ENCODE measurements at regions not wholly inside any gene's neighbourhood (a gene's known extent, or its start where the extent isn't known, plus 50 kb on each side); places are given as distances from the start of the nearest gene placed in this dataset.

- no peak for TF ChIP-seq EED (IDR thresholded peaks at IDR 0.05; ENCODE audit: low read depth)
- TF ChIP-seq YBX1 (IDR thresholded peaks at IDR 0.05): no peak
- no peak for TF ChIP-seq SP1 (IDR thresholded peaks at IDR 0.05; ENCODE audit: low read depth, low read length)
- no peak for TF ChIP-seq ZBTB33 (IDR thresholded peaks at IDR 0.05)
- TF ChIP-seq ZZZ3 (IDR thresholded peaks at IDR 0.05; ENCODE audit: control insufficient read depth, insufficient read length, low read depth): no peak
- TF ChIP-seq SMARCA5 (IDR thresholded peaks at IDR 0.05): no peak
- TF ChIP-seq TAF1 (IDR thresholded peaks at IDR 0.05; ENCODE audit: borderline replicate concordance, low read depth, low read length): no peak
- TF ChIP-seq DPF2 (IDR thresholded peaks at IDR 0.05): no peak
- TF ChIP-seq SIX5 (IDR thresholded peaks at IDR 0.05; ENCODE audit: low read depth, low read length, severe bottlenecking): no peak
- TF ChIP-seq POLR2A (IDR thresholded peaks at IDR 0.05; ENCODE audit: low read depth, low read length): no peak
- no peak for TF ChIP-seq SPI1 (IDR thresholded peaks at IDR 0.05; ENCODE audit: borderline replicate concordance, insufficient read depth, low read depth, low read length)
- no peak for TF ChIP-seq CEBPB (IDR thresholded peaks at IDR 0.05; ENCODE audit: borderline replicate concordance in 1 of 2, low read depth in 2 of 2, low read length in 2 of 2)
- TF ChIP-seq NR2C1 (IDR thresholded peaks at IDR 0.05): no peak
- TF ChIP-seq ZNF24 (IDR thresholded peaks at IDR 0.05): no peak
- no peak for TF ChIP-seq MLLT1 (IDR thresholded peaks at IDR 0.05)
- TF ChIP-seq RELA (IDR thresholded peaks at IDR 0.05; ENCODE audit: borderline replicate concordance, partially characterized antibody): no peak
- no peak for TF ChIP-seq ZNF217 (IDR thresholded peaks at IDR 0.05)
- ChIA-PET POLR2A (no interaction called here), SMC1A (ENCODE audit: uncharacterized antibody, unreplicated experiment) (no interaction called here), RAD21 (ENCODE audit: unreplicated experiment) (interaction anchor here (0.7 kb wide), 1 partner anchor 697 kb away, joined by 3 read pairs; no protein-coding TSS in a partner anchor), CTCF (no interaction called here)
- H3K27me3 ChIP-seq (replicated peaks in 1 of 2; ENCODE audit: control insufficient read depth in 2 of 2, insufficient read depth in 2 of 2, low read length in 1 of 2): no peaks in the 10 kb centered on the region
- H3K4me3 ChIP-seq: no peak overlapping the region
- BruUV-seq (replicated peaks): no TSS peak
- no peaks in the 10 kb centered on the region for H4K20me1 ChIP-seq (ENCODE audit: control insufficient read depth, insufficient read depth)
- no peaks in the 10 kb centered on the region for H3K9me3 ChIP-seq (replicated peaks; ENCODE audit: control insufficient read depth, insufficient read depth, low read length)
- H3K4me2 ChIP-seq (ENCODE audit: control insufficient read depth, insufficient read depth): no peak overlapping the region
- H2AFZ ChIP-seq (ENCODE audit: control insufficient read depth, low read depth, low read length): no peak overlapping the region
- no peak overlapping the region for H3K27ac ChIP-seq (ENCODE audit: control insufficient read depth, insufficient read depth)
- no peaks in the 10 kb centered on the region for H3K36me3 ChIP-seq (ENCODE audit: control insufficient read depth in 2 of 2, insufficient read depth in 2 of 2, low read length in 1 of 2)
- no peak for DNase-seq (ENCODE audit: low read depth, low spot score)
- no peaks in the 10 kb centered on the region for H3K4me1 ChIP-seq (ENCODE audit: control insufficient read depth, insufficient read depth, low read length)
- intact Hi-C loops (cut with micrococcal nuclease; ENCODE audit: unreplicated experiment) (no loop called here), in situ Hi-C loops (cut with MboI) (no loop called here)
- H3K9ac ChIP-seq (ENCODE audit: control insufficient read depth, insufficient read depth, low read length): no peak overlapping the region
- H3K79me2 ChIP-seq (ENCODE audit: control insufficient read depth, insufficient read depth, low read length): no peaks in the 10 kb centered on the region
- no peak for FAIRE-seq
- ATAC-seq: no peak
- WGBS (ENCODE audit: insufficient coverage, insufficient replicate concordance, low lambda C conversion rate, missing lambda C conversion rate): 73% methylated on average over 4 of the region's 4 CpGs
Measured at GRCh38 chr18:38651736-38652135, 1086.1 kb upstream of the CELF4 start.

All from GM12878 (cell line).